DOHH2 (cell line): ENCODE measurements at regions not wholly inside any gene's neighbourhood (a gene's known extent, or its start where the extent isn't known, plus 50 kb on each side); places are given as distances from the start of the nearest gene placed in this dataset.

ENCODE experiments used
- EZH2phosphoT487 ChIP-seq: fragments of 200-600 bp; sonication (generic); IDR thresholded peaks from 2 replicates; pipeline ENCODE4 v1.6.1; 2017; ENCODE audit warnings: borderline replicate concordance, mild to moderate bottlenecking, antibody characterized with exemption, low read length, moderate library complexity, mixed read lengths
- TF ChIP-seq, protein P1 (sequence below): fragments of 200-600 bp; sonication (generic); IDR thresholded peaks from one replicate; pipeline ENCODE4 v1.5.1; 2014; ENCODE audit warnings: antibody characterized with exemption, mild to moderate bottlenecking, low read depth, low read length; ENCODE audit not compliant: poor library complexity, severe bottlenecking

DNA sequence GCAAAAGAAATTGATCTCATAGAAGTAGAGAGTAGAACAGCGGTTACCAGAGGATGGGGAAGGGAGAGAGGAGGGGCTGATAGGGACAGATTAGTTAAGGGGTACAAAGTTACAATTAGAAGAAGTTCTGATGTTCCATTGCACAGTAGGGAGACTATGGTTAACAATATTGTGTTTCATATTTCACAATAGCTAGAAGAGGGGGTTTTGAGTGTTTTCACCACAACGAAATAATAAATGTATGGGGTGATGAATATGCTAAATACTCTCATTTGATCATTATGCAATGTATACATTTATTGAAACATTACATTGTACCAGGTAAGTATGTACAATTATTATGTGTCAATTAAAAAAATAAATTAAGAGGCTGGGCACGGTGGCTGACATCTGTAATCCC lies 291.2 kb upstream of the KCNJ16 start:
- TF ChIP-seq, protein P1, sequence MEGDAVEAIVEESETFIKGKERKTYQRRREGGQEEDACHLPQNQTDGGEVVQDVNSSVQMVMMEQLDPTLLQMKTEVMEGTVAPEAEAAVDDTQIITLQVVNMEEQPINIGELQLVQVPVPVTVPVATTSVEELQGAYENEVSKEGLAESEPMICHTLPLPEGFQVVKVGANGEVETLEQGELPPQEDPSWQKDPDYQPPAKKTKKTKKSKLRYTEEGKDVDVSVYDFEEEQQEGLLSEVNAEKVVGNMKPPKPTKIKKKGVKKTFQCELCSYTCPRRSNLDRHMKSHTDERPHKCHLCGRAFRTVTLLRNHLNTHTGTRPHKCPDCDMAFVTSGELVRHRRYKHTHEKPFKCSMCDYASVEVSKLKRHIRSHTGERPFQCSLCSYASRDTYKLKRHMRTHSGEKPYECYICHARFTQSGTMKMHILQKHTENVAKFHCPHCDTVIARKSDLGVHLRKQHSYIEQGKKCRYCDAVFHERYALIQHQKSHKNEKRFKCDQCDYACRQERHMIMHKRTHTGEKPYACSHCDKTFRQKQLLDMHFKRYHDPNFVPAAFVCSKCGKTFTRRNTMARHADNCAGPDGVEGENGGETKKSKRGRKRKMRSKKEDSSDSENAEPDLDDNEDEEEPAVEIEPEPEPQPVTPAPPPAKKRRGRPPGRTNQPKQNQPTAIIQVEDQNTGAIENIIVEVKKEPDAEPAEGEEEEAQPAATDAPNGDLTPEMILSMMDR: no peak
- TF ChIP-seq EZH2phosphoT487: no peak
